Hepatocyte (in vitro differentiated cells): ENCODE measurements at regions not wholly inside any gene's neighbourhood (a gene's known extent, or its start where the extent isn't known, plus 50 kb on each side); places are given as distances from the start of the nearest gene placed in this dataset.

Experiments used
- DNase-seq: peaks from one replicate; pipeline ENCODE4 v3.0.0-alpha.2; 2016; ENCODE audit warnings: low spot score
- H2AFZ ChIP-seq: fragments of 200-600 bp; sonication (generic); 2 replicates; pipeline ENCODE4 v1.6.0; 2016; ENCODE audit warnings: antibody characterized with exemption, mild to moderate bottlenecking
- H3K27ac ChIP-seq: fragments of 200-600 bp; sonication (generic); 2 replicates; pipeline ENCODE4 v1.5.1; 2016; ENCODE audit warnings: mild to moderate bottlenecking
- H3K27me3 ChIP-seq: fragments of 200-600 bp; sonication (generic); 2 replicates; pipeline ENCODE4 v1.6.1; 2016
- H3K36me3 ChIP-seq: fragments of 200-600 bp; sonication (generic); replicated peaks from 2 replicates; pipeline ENCODE4 v1.5.1; 2016; ENCODE audit warnings: low read depth; ENCODE audit not compliant: insufficient read depth
- H3K4me1 ChIP-seq: fragments of 200-600 bp; sonication (generic); 2 replicates; pipeline ENCODE4 v1.5.1; 2016; ENCODE audit warnings: mild to moderate bottlenecking, moderate library complexity; ENCODE audit not compliant: insufficient read depth
- H3K4me2 ChIP-seq: fragments of 200-600 bp; sonication (generic); 2 replicates; pipeline ENCODE4 v1.6.0; 2016
- H3K4me3 ChIP-seq: fragments of 200-600 bp; sonication (generic); 2 replicates; pipeline ENCODE4 v1.5.1; 2016; ENCODE audit warnings: mild to moderate bottlenecking
- H3K79me2 ChIP-seq: fragments of 200-600 bp; sonication (generic); 2 replicates; pipeline ENCODE4 v1.6.0; 2017; ENCODE audit warnings: mild to moderate bottlenecking
- H3K9me2 ChIP-seq: fragments of 200-600 bp; sonication (generic); replicated peaks from 2 replicates; pipeline ENCODE4 v1.6.0; 2017; ENCODE audit warnings: mild to moderate bottlenecking; ENCODE audit not compliant: insufficient read depth
- H3K9me3 ChIP-seq: fragments of 200-600 bp; sonication (generic); 2 replicates; pipeline ENCODE4 v1.5.1; 2016; ENCODE audit warnings: low read depth, mild to moderate bottlenecking
- H4K20me1 ChIP-seq: fragments of 200-600 bp; sonication (generic); 2 replicates; pipeline ENCODE4 v1.6.0; 2016; ENCODE audit warnings: mild to moderate bottlenecking; ENCODE audit not compliant: insufficient read depth, poor library complexity, severe bottlenecking
- CTCF ChIP-seq: fragments of 200-600 bp; sonication (generic); IDR thresholded peaks from 2 replicates; pipeline ENCODE4 v1.5.1; 2016; ENCODE audit warnings: antibody characterized with exemption, mild to moderate bottlenecking; ENCODE audit not compliant: poor library complexity
- EZH2 ChIP-seq: fragments of 200-600 bp; sonication (generic); IDR thresholded peaks from 2 replicates; pipeline ENCODE4 v1.6.1; 2016; ENCODE audit warnings: antibody characterized with exemption, mild to moderate bottlenecking, borderline replicate concordance
- EZH2phosphoT487 ChIP-seq: fragments of 200-600 bp; sonication (generic); IDR thresholded peaks from one replicate; pipeline ENCODE4 v1.6.1; 2018; ENCODE audit warnings: antibody characterized with exemption, mild to moderate bottlenecking, low read depth, moderate library complexity; ENCODE audit not compliant: unreplicated experiment, severe bottlenecking
- WGBS: methylation state at CpG from one replicate; pipeline ENCODE4 v1.1.6; 2016; ENCODE audit warnings: low lambda C conversion rate; ENCODE audit errors: missing lambda C conversion rate; 5-methylcytosine and 5-hydroxymethylcytosine counted together

- Histone ChIP-seq H3K4me2 (peak overlapping the region; percentile 50), H4K20me1 (no peaks in the 10 kb centered on the region), H3K9me2 (no peaks in the 10 kb centered on the region), H3K27me3 (no peaks in the 10 kb centered on the region), H3K79me2 (no peaks in the 10 kb centered on the region), H3K36me3 (no peaks in the 10 kb centered on the region), H3K4me1 (peaks cover 23% of the 10 kb centered on the region), H3K9me3 (no peaks in the 10 kb centered on the region), H2AFZ (no peak overlapping the region), H3K27ac (peak overlapping the region; percentile 84), H3K4me3 (no peak overlapping the region)
- DNase-seq: peak; percentile 33
- no peak for TF ChIP-seq CTCF
- TF ChIP-seq EZH2phosphoT487: no peak
- TF ChIP-seq EZH2: no peak
- WGBS: 46% methylated on average over 12 of the region's 12 CpGs
Measured at GRCh38 chr11:71338801-71339395, 86.5 kb upstream of the SHANK2 start.

- H2AFZ ChIP-seq: no peak overlapping the region
- no peaks in the 10 kb centered on the region for H3K27me3 ChIP-seq
- no peak overlapping the region for H3K4me2 ChIP-seq
- H3K4me1 ChIP-seq: peaks cover 23% of the 10 kb centered on the region
- H3K36me3 ChIP-seq: no peaks in the 10 kb centered on the region
- H3K27ac ChIP-seq: peak overlapping the region; percentile 84
- no peak overlapping the region for H3K4me3 ChIP-seq
- no peaks in the 10 kb centered on the region for H4K20me1 ChIP-seq
- H3K9me2 ChIP-seq: no peaks in the 10 kb centered on the region
- no peaks in the 10 kb centered on the region for H3K9me3 ChIP-seq
- DNase-seq: no peak
- TF ChIP-seq EZH2phosphoT487: no peak
- TF ChIP-seq EZH2: no peak
- no peak for TF ChIP-seq CTCF
- H3K79me2 ChIP-seq: no peaks in the 10 kb centered on the region
- WGBS: 86% methylated on average over 12 of the region's 12 CpGs
Measured at GRCh38 chr11:71336996-71337754, 84.8 kb upstream of the SHANK2 start.

- Histone ChIP-seq H3K9me3 (no peaks in the 10 kb centered on the region), H3K27me3 (no peaks in the 10 kb centered on the region), H3K4me1 (peaks cover 23% of the 10 kb centered on the region), H4K20me1 (no peaks in the 10 kb centered on the region), H2AFZ (no peak overlapping the region), H3K27ac (no peak overlapping the region), H3K79me2 (no peaks in the 10 kb centered on the region), H3K4me2 (no peak overlapping the region), H3K4me3 (no peak overlapping the region), H3K9me2 (no peaks in the 10 kb centered on the region), H3K36me3 (no peaks in the 10 kb centered on the region)
- no peak for DNase-seq
- 96% methylated on average over 9 of the region's 9 CpGs for WGBS
- no peak for TF ChIP-seq EZH2
- no peak for TF ChIP-seq EZH2phosphoT487
- no peak for TF ChIP-seq CTCF
Measured at GRCh38 chr11:71336176-71336995, 84.0 kb upstream of the SHANK2 start.
